ENCODE measurements at regions not wholly inside any gene's neighbourhood (a gene's known extent, or its start where the extent isn't known, plus 50 kb on each side); places are given as distances from the start of the nearest gene placed in this dataset.

DNA sequence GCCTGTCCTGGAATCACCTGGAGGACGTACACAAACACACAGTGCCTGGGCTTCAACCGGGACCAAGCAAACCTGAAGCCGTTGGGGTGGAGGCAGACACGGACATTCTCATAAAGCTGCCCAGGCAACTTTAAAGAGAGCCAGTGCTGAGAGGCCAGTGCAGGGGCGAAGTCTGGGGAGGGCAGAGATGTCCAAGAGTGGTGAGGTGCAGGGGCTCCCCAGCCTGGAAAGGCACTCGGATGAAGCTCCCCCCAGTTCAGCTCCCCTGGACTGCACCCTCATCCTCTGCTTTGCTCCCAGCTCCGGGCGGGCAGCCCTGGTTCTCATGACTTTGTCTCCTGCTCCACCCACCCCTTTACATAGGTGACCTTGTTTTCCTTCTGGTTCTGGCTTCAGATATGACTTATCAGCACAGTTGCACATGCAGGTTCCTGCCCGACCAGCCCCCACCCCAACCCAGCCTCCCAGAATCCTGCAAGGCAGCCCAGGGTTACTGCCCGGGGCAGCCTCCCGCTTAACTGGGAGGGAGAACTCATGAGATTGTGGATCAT lies 60.8 kb upstream of the EEPD1 start:
- H3K9me3 ChIP-seq: peaks cover 29% of the 10 kb centered on the region
- DNase-seq: no peak
- no TSS peak for BruUV-seq (replicated peaks)
- TF ChIP-seq, protein P1, sequence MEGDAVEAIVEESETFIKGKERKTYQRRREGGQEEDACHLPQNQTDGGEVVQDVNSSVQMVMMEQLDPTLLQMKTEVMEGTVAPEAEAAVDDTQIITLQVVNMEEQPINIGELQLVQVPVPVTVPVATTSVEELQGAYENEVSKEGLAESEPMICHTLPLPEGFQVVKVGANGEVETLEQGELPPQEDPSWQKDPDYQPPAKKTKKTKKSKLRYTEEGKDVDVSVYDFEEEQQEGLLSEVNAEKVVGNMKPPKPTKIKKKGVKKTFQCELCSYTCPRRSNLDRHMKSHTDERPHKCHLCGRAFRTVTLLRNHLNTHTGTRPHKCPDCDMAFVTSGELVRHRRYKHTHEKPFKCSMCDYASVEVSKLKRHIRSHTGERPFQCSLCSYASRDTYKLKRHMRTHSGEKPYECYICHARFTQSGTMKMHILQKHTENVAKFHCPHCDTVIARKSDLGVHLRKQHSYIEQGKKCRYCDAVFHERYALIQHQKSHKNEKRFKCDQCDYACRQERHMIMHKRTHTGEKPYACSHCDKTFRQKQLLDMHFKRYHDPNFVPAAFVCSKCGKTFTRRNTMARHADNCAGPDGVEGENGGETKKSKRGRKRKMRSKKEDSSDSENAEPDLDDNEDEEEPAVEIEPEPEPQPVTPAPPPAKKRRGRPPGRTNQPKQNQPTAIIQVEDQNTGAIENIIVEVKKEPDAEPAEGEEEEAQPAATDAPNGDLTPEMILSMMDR (IDR thresholded peaks at IDR 0.05; ENCODE audit: insufficient read depth in 1 of 2, low read depth in 1 of 2, low read length in 1 of 2, severe bottlenecking in 1 of 2, unreplicated experiment in 1 of 2): no peak
- no peaks in the 10 kb centered on the region for H3K36me3 ChIP-seq (ENCODE audit: control insufficient read depth, insufficient read depth, low read length)
- intact Hi-C loops (cut with micrococcal nuclease; ENCODE audit: unreplicated experiment): no loop called here
- Mint-ChIP-seq H3K36me3 (ENCODE audit: insufficient read depth, unreplicated experiment) (peaks cover 5% of the 10 kb centered on the region), H3K9me3 (ENCODE audit: unreplicated experiment) (peaks cover 47% of the 10 kb centered on the region), H3K27me3 (ENCODE audit: insufficient read depth, unreplicated experiment) (peaks cover 3% of the 10 kb centered on the region), H3K4me3 (ENCODE audit: unreplicated experiment) (no peak overlapping the region), H3K4me1 (ENCODE audit: low read depth, unreplicated experiment) (peaks cover 8% of the 10 kb centered on the region), H3K27ac (ENCODE audit: unreplicated experiment) (no peak overlapping the region)
- ChIA-PET CTCF (no interaction called here), POLR2A (no interaction called here)
- H3K4me1 ChIP-seq: peaks cover 10% of the 10 kb centered on the region; the same call in 1 of the 2 replicates
- H3K4me3 ChIP-seq (ENCODE audit: low read depth, low read length): no peak overlapping the region
- no peaks in the 10 kb centered on the region; the same call in 1 of the 2 replicates for H3K27me3 ChIP-seq (replicated peaks; ENCODE audit: control insufficient read depth, insufficient read depth, low read length)

DNA sequence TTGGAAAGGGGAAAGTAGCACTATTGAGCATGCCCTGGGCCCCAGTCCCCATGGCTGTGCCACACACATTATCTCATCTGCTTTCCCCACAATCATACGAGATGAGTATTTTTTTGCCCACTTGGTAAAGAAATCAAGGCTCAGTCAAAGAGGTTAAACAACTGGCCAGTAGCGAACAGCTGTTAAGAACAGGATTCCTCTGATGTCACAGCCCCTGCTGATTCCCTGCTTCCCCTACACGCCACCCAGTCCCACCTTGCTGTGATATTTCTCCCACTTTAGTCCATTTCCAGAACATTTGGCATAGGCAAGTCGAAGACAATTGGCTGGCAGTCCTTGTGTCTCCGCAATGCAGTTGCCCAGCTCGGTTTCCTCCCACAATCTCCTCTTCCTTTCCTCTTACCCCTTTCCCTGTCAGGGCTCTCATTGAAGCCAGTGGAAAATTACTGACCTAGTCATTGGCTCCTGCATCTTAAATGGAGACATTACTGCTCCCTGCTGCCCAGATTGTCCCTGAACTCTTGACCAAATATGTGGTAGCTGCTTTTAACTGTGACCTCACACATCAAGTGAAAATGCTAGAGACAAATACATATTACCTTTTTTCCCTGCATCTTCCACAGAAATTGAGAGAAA lies 56.5 kb upstream of the EEPD1 start:
- Histone ChIP-seq H3K4me1 (no peaks in the 10 kb centered on the region), H3K9me3 (no peaks in the 10 kb centered on the region), H3K4me3 (ENCODE audit: low read depth, low read length) (no peak overlapping the region), H3K36me3 (ENCODE audit: control insufficient read depth, insufficient read depth, low read length) (no peaks in the 10 kb centered on the region), H3K27me3 (replicated peaks; ENCODE audit: control insufficient read depth, insufficient read depth, low read length) (no peaks in the 10 kb centered on the region; the same call in 1 of the 2 replicates)
- H3K4me3 Mint-ChIP-seq (ENCODE audit: unreplicated experiment): no peak overlapping the region
- DNase-seq: no peak
- H3K9me3 Mint-ChIP-seq (ENCODE audit: unreplicated experiment): peaks cover 11% of the 10 kb centered on the region
- BruUV-seq (replicated peaks): no TSS peak
- H3K27me3 Mint-ChIP-seq (ENCODE audit: insufficient read depth, unreplicated experiment): peaks cover 8% of the 10 kb centered on the region
- no peak overlapping the region for H3K27ac Mint-ChIP-seq (ENCODE audit: unreplicated experiment)
- H3K36me3 Mint-ChIP-seq (ENCODE audit: insufficient read depth, unreplicated experiment): no peaks in the 10 kb centered on the region
- H3K4me1 Mint-ChIP-seq (ENCODE audit: low read depth, unreplicated experiment): no peaks in the 10 kb centered on the region
- intact Hi-C loops (cut with micrococcal nuclease; ENCODE audit: unreplicated experiment): no loop called here
- TF ChIP-seq, protein P1 (IDR thresholded peaks at IDR 0.05; ENCODE audit: insufficient read depth in 1 of 2, low read depth in 1 of 2, low read length in 1 of 2, severe bottlenecking in 1 of 2, unreplicated experiment in 1 of 2): no peak
- POLR2A ChIA-PET: no interaction called here
- CTCF ChIA-PET: no interaction called here

DNA sequence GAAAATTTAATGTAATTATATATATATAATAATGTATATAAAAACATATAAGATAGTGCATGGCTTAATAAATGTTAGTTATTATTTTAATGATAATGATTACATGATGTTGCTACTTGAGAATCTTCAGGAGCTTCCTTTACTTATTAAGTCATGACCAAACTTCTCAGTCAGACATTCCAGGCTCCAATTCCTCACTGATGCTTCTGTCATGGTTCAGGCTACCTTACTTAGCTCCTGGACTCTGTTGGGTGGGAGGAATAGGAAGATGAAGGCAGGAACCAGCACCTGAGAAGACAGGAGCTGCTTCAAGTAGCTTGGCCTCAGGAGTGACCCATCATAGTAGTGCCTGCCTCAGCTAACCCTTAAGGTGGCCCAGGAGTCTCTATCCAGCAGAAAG lies 55.0 kb upstream of the EEPD1 start:
- H3K4me1 ChIP-seq: no peaks in the 10 kb centered on the region
- no peaks in the 10 kb centered on the region for H3K36me3 ChIP-seq (ENCODE audit: control insufficient read depth, insufficient read depth, low read length)
- no peak for DNase-seq
- no peak overlapping the region for H3K4me3 ChIP-seq (ENCODE audit: low read depth, low read length)
- CTCF ChIA-PET: no interaction called here
- Mint-ChIP-seq H3K4me1 (ENCODE audit: low read depth, unreplicated experiment) (no peaks in the 10 kb centered on the region), H3K9me3 (ENCODE audit: unreplicated experiment) (peaks cover 9% of the 10 kb centered on the region), H3K27me3 (ENCODE audit: insufficient read depth, unreplicated experiment) (peaks cover 11% of the 10 kb centered on the region), H3K27ac (ENCODE audit: unreplicated experiment) (no peak overlapping the region), H3K4me3 (ENCODE audit: unreplicated experiment) (no peak overlapping the region), H3K36me3 (ENCODE audit: insufficient read depth, unreplicated experiment) (no peaks in the 10 kb centered on the region)
- intact Hi-C loops (cut with micrococcal nuclease; ENCODE audit: unreplicated experiment): no loop called here
- no peaks in the 10 kb centered on the region; the same call in 1 of the 2 replicates for H3K27me3 ChIP-seq (replicated peaks; ENCODE audit: control insufficient read depth, insufficient read depth, low read length)
- POLR2A ChIA-PET: no interaction called here
- TF ChIP-seq, protein P1 (IDR thresholded peaks at IDR 0.05; ENCODE audit: insufficient read depth in 1 of 2, low read depth in 1 of 2, low read length in 1 of 2, severe bottlenecking in 1 of 2, unreplicated experiment in 1 of 2): no peak
- BruUV-seq (replicated peaks): no TSS peak
- no peaks in the 10 kb centered on the region for H3K9me3 ChIP-seq
